Fibroblast of pulmonary artery (primary cell): ENCODE measurements at regions not wholly inside any gene's neighbourhood (a gene's known extent, or its start where the extent isn't known, plus 50 kb on each side); places are given as distances from the start of the nearest gene placed in this dataset.

Experiments
- DNase-seq: peaks from one replicate; pipeline ENCODE4 v3.0.0-alpha.2; 2010; ENCODE audit warnings: low read depth
- H3K4me3 ChIP-seq: replicated peaks from 2 replicates; pipeline ENCODE4 v1.5.1; 2011; ENCODE audit warnings: low read depth, mild to moderate bottlenecking, control low read depth, low read length, moderate library complexity
- CTCF ChIP-seq: IDR thresholded peaks from 2 replicates; pipeline ENCODE4 v1.5.1; 2011; ENCODE audit warnings: mild to moderate bottlenecking, control low read depth, low read length, inconsistent platforms; ENCODE audit errors: missing control alignments

- peak; percentile 24 for DNase-seq
- TF ChIP-seq CTCF = no peak
- H3K4me3 ChIP-seq = no peak overlapping the region
Observed at GRCh38 chr3:74465715-74466410, 148.6 kb downstream of the CNTN3 start.

DNA sequence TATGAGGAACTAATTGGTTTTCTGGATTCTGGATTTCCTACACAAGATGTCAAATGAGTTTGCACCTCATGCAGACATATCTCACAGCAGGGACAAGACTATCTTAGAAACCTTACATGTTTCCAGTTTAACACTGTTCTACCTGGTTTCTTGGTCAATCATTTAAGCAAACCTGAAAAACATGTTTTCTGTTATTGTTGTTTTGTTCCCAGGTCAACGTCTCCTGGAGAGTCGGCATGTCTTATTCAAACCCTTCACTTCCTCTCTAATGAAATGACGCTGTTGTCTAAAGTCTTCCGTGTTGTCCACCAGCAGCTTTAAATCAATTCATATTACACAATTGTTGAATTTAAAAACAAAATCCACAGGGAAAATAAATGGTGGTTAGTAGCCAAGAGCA is 150.9 kb downstream of the CNTN3 start:
- no peak for DNase-seq
- TF ChIP-seq CTCF = no peak

GRCh38 chr3:74456166-74456565 is 158.3 kb downstream of the CNTN3 start:
- TF ChIP-seq CTCF = no peak
- H3K4me3 ChIP-seq = no peak overlapping the region
- no peak for DNase-seq

More for the DNA sequence above, 150.9 kb downstream of the CNTN3 start:
- H3K4me3 ChIP-seq = no peak overlapping the region

- no peak for TF ChIP-seq CTCF
- H3K4me3 ChIP-seq = no peak overlapping the region
- DNase-seq = no peak
Observed at GRCh38 chr3:74447221-74447620, 167.2 kb downstream of the CNTN3 start.

- no peak for TF ChIP-seq CTCF
- no peak for DNase-seq
- H3K4me3 ChIP-seq = no peak overlapping the region
Observed at GRCh38 chr3:74445541-74445940, 168.9 kb downstream of the CNTN3 start.

- no peak for TF ChIP-seq CTCF
Observed at GRCh38 chr3:74443102-74443501, 171.4 kb downstream of the CNTN3 start.

DNA sequence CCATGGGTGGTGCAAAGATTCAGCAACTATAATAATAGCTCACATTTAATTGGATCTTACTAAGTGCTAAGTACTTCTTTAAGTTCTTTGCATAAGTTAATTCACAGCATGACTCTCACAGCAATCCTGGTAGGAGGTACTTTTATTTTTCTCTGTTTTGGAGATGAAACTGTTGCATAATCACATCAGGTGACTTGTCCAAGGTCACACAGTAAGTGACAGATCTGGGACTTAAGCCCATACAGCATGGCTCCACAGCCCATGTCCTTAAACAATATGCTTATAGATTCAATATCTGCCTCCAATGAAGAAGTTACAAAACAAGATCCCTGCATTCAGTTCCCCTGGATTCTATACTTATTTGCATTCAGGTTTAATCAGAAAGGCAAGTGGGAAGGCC is 171.8 kb downstream of the CNTN3 start:
- no peak for TF ChIP-seq CTCF
- no peak overlapping the region for H3K4me3 ChIP-seq
- no peak for DNase-seq

More at GRCh38 chr3:74443102-74443501, 171.4 kb downstream of the CNTN3 start:
- peak; percentile 53 for DNase-seq
- H3K4me3 ChIP-seq = no peak overlapping the region
